IMR-90 (cell line): ENCODE measurements at regions not wholly inside any gene's neighbourhood (a gene's known extent, or its start where the extent isn't known, plus 50 kb on each side); places are given as distances from the start of the nearest gene placed in this dataset.
A peak's percentile ranks its signal among the peaks of the same experiment; 100 is the strongest.

Experiments
- ATAC-seq: fragments of 200-7000 bp; cut with Tn5 transposase; 2 replicates; pipeline ENCODE4 v1.9.1; 2020; ENCODE audit warnings: low read depth, mild to moderate bottlenecking, moderate library complexity
- BruUV-seq: library from RNA; stranded (reverse); fragments of 400-500 nt; replicated peaks from 2 replicates; lab custom pipeline; 2021; lab: Mats Ljungman, UMichigan
- CTCF ChIA-PET: fragments of 300-600 bp; formaldehyde crosslinking; extraction: SDS; loops from one replicate; lab custom pipeline; 2021; ENCODE audit warnings: antibody characterized with exemption; lab: Yijun Ruan, JAX
- POLR2A ChIA-PET: fragments of 300-600 bp; sonication (Branson Sonifier 250); formaldehyde crosslinking; loops from one replicate; lab custom pipeline; 2022; ENCODE audit warnings: antibody characterized with exemption; ENCODE audit not compliant: unreplicated experiment; lab: Charles Lee
- DNase-seq: peaks from one replicate; pipeline ENCODE4 v3.0.0; 2013
- H2AFZ ChIP-seq: replicated peaks from 2 replicates; pipeline ENCODE3; 2013; ENCODE audit warnings: low read length, mild to moderate bottlenecking; ENCODE audit not compliant: poor library complexity
- H2AK5ac ChIP-seq: 2 replicates; pipeline ENCODE4 v1.6.1; 2013; ENCODE audit warnings: low read depth, low read length, inconsistent platforms
- H2AK9ac ChIP-seq: replicated peaks from 2 replicates; pipeline ENCODE3; 2013; ENCODE audit warnings: mild to moderate bottlenecking, low read depth, low read length, moderate library complexity; ENCODE audit not compliant: poor library complexity
- H2BK120ac ChIP-seq: 2 replicates; pipeline ENCODE4 v1.6.1; 2013; ENCODE audit warnings: low read depth, low read length, inconsistent platforms
- H2BK15ac ChIP-seq: 3 replicates; pipeline ENCODE4 v1.6.1; 2013; ENCODE audit warnings: low read depth, low read length, inconsistent platforms
- H2BK20ac ChIP-seq: 2 replicates; pipeline ENCODE4 v1.6.1; 2013; ENCODE audit warnings: low read depth, mild to moderate bottlenecking, inconsistent platforms, low read length, moderate library complexity
- H2BK5ac ChIP-seq: 2 replicates; pipeline ENCODE4 v1.6.1; 2013; ENCODE audit warnings: mild to moderate bottlenecking, low read depth, low read length, inconsistent platforms; ENCODE audit not compliant: poor library complexity, severe bottlenecking
- H3K14ac ChIP-seq: replicated peaks from 2 replicates; pipeline ENCODE4 v1.6.1; 2013; ENCODE audit warnings: low read depth, low read length, inconsistent platforms
- H3K18ac ChIP-seq: 2 replicates; pipeline ENCODE4 v1.6.1; 2013; ENCODE audit warnings: low read depth, low read length, control low read depth
- H3K23ac ChIP-seq: 2 replicates; pipeline ENCODE4 v1.6.1; 2013; ENCODE audit warnings: low read depth, low read length, inconsistent platforms
- H3K27ac ChIP-seq: 2 replicates; pipeline ENCODE4 v1.5.1; 2013; ENCODE audit warnings: mild to moderate bottlenecking, control low read depth, low read length; ENCODE audit not compliant: insufficient read depth
- H3K27me3 ChIP-seq: 2 replicates; pipeline ENCODE4 v1.6.1; 2013; ENCODE audit warnings: low read length; ENCODE audit not compliant: control insufficient read depth, insufficient read depth
- H3K36me3 ChIP-seq: 2 replicates; pipeline ENCODE4 v1.6.1; 2013; ENCODE audit warnings: low read length, mixed read lengths; ENCODE audit not compliant: control insufficient read depth, insufficient read depth
- H3K4ac ChIP-seq: 2 replicates; pipeline ENCODE4 v1.6.1; 2013; ENCODE audit warnings: low read depth, low read length, inconsistent platforms
- H3K4me1 ChIP-seq: 2 replicates; pipeline ENCODE4 v1.6.1; 2013; ENCODE audit warnings: low read length, mixed read lengths; ENCODE audit not compliant: control insufficient read depth, insufficient read depth
- H3K4me2 ChIP-seq: 2 replicates; pipeline ENCODE4 v1.6.1; 2013; ENCODE audit warnings: low read depth, mild to moderate bottlenecking, control low read depth, low read length, moderate library complexity
- H3K4me3 ChIP-seq: 2 replicates; pipeline ENCODE4 v1.5.1; 2013; ENCODE audit warnings: low read depth, mild to moderate bottlenecking, control low read depth, low read length, moderate library complexity; ENCODE audit not compliant: insufficient read depth
- H3K56ac ChIP-seq: 2 replicates; pipeline ENCODE4 v1.6.1; 2013; ENCODE audit warnings: low read length, inconsistent platforms; ENCODE audit not compliant: insufficient read depth; ENCODE audit errors: extremely low read depth
- H3K79me1 ChIP-seq, 2 experiments: 2 replicates each; pipeline ENCODE4 v1.6.1; 2013; ENCODE audit warnings: low read length in 2 of 2, inconsistent platforms in 1 of 2, low read depth in 1 of 2
- H3K9ac ChIP-seq: 2 replicates; pipeline ENCODE4 v1.6.1; 2013; ENCODE audit warnings: low read depth, low read length, control low read depth
- H3K9me1 ChIP-seq: 2 replicates; pipeline ENCODE4 v1.6.1; 2013; ENCODE audit warnings: low read length, inconsistent platforms; ENCODE audit not compliant: insufficient read depth
- H3K9me3 ChIP-seq: 2 replicates; pipeline ENCODE4 v1.6.1; 2013; ENCODE audit warnings: low read length; ENCODE audit not compliant: control insufficient read depth, insufficient read depth
- H4K20me1 ChIP-seq: 2 replicates; pipeline ENCODE4 v1.6.1; 2013; ENCODE audit warnings: low read length, inconsistent platforms; ENCODE audit not compliant: insufficient read depth
- H4K5ac ChIP-seq: 2 replicates; pipeline ENCODE4 v1.6.1; 2013; ENCODE audit warnings: mild to moderate bottlenecking, low read depth, low read length, control low read depth
- H4K8ac ChIP-seq, 2 experiments: 2 replicates each; pipeline ENCODE4 v1.6.1; 2013; ENCODE audit warnings: low read depth in 2 of 2, low read length in 2 of 2, control low read depth in 1 of 2, inconsistent platforms in 1 of 2
- H4K91ac ChIP-seq: 2 replicates; pipeline ENCODE4 v1.6.1; 2013; ENCODE audit warnings: low read depth, low read length, inconsistent platforms; ENCODE audit not compliant: insufficient read depth
- BHLHE40 ChIP-seq: fragments of 150-350 bp; IDR thresholded peaks from 2 replicates; pipeline ENCODE4 v1.6.1; 2016; ENCODE audit warnings: mild to moderate bottlenecking, low read depth, low read length
- CEBPB ChIP-seq: IDR thresholded peaks from 2 replicates; pipeline ENCODE4 v1.6.1; 2012; ENCODE audit warnings: low read depth, low read length, improper control_type of control experiment
- CHD1 ChIP-seq: IDR thresholded peaks from 2 replicates; pipeline ENCODE4 v1.6.1; 2012; ENCODE audit warnings: low read depth, low read length, improper control_type of control experiment
- CTCF ChIP-seq: conservative IDR thresholded peaks from 2 replicates; pipeline ENCODE4 v1.5.1; 2012; ENCODE audit warnings: mild to moderate bottlenecking, low read depth, low read length, improper control_type of control experiment
- ELK1 ChIP-seq: fragments of 150-350 bp; IDR thresholded peaks from 2 replicates; pipeline ENCODE4 v1.6.1; 2016; ENCODE audit warnings: low read depth, mild to moderate bottlenecking, low read length, moderate library complexity, borderline replicate concordance
- FOS ChIP-seq: fragments of 150-350 bp; IDR thresholded peaks from 2 replicates; pipeline ENCODE4 v1.6.1; 2016; ENCODE audit warnings: low read depth, low read length
- MAFK ChIP-seq: IDR thresholded peaks from 2 replicates; pipeline ENCODE4 v1.6.1; 2012; ENCODE audit warnings: low read depth, low read length, improper control_type of control experiment
- MAZ ChIP-seq: IDR thresholded peaks from 2 replicates; pipeline ENCODE4 v1.6.1; 2012; ENCODE audit warnings: low read depth, mild to moderate bottlenecking, low read length, improper control_type of control experiment, moderate library complexity, borderline replicate concordance
- MXI1 ChIP-seq: IDR thresholded peaks from 2 replicates; pipeline ENCODE4 v1.6.1; 2012; ENCODE audit warnings: low read depth, mild to moderate bottlenecking, low read length, moderate library complexity, borderline replicate concordance
- NFE2L2 ChIP-seq: fragments of 150-350 bp; IDR thresholded peaks from 2 replicates; pipeline ENCODE4 v1.6.1; 2016; ENCODE audit warnings: low read depth, mild to moderate bottlenecking, low read length
- POLR2A ChIP-seq: IDR thresholded peaks from 2 replicates; pipeline ENCODE4 v1.6.1; 2012; ENCODE audit warnings: mild to moderate bottlenecking, low read depth, low read length
- RAD21 ChIP-seq: IDR thresholded peaks from 2 replicates; pipeline ENCODE4 v1.6.1; 2012; ENCODE audit warnings: low read length, improper control_type of control experiment
- RCOR1 ChIP-seq: IDR thresholded peaks from 2 replicates; pipeline ENCODE4 v1.6.1; 2012; ENCODE audit warnings: mild to moderate bottlenecking, low read length, improper control_type of control experiment; ENCODE audit not compliant: insufficient replicate concordance
- RFX5 ChIP-seq: IDR thresholded peaks from 2 replicates; pipeline ENCODE4 v1.8.0; 2012; ENCODE audit warnings: low read depth, mild to moderate bottlenecking, low read length, moderate library complexity
- SMC3 ChIP-seq: fragments of 150-350 bp; IDR thresholded peaks from 2 replicates; pipeline ENCODE4 v1.6.1; 2016; ENCODE audit warnings: low read depth, mild to moderate bottlenecking, antibody characterized with exemption, low read length, moderate library complexity
- USF2 ChIP-seq: fragments of 150-350 bp; IDR thresholded peaks from 2 replicates; pipeline ENCODE4 v1.6.1; 2017; ENCODE audit warnings: mild to moderate bottlenecking, antibody characterized with exemption, low read length, low read depth
- WGBS, 2 experiments: methylation state at CpG; one replicate each; pipeline versions ENCODE4 v1.1.5 to v1.1.7; 2013; ENCODE audit warnings: missing lambda C conversion rate in 2 of 2; ENCODE audit not compliant: insufficient read length in 1 of 2; ENCODE audit errors: extremely low coverage in 2 of 2; 5-methylcytosine and 5-hydroxymethylcytosine counted together
- dilution Hi-C: fragments of 300-500 bp; cut with HindIII; formaldehyde crosslinking; loops from one replicate; pipeline ENCODE4 v1.14.3; 2018; ENCODE audit warnings: low sequenced_read_pairs; ENCODE audit not compliant: unreplicated experiment
- in situ Hi-C: fragments of 300-500 bp; cut with MboI; formaldehyde crosslinking; loops from 3 replicates; pipeline ENCODE4 v1.14.3; 2019; ENCODE audit warnings: low sequenced_read_pairs, inconsistent platforms, mixed read lengths
- intact Hi-C: fragments of 100-400 bp; cut with micrococcal nuclease; formaldehyde crosslinking; loops from 2 replicates; pipeline ENCODE4 v1.10.0; 2022

GRCh38 chr14:50052517-50052916, 63.9 kb downstream of the VCPKMT start:
- H3K27ac ChIP-seq = no peak overlapping the region
- 0 out of 2 replicates have a peak overlapping the region, but pooled peaks have one; percentile 16 for H2AK5ac ChIP-seq
- no peak overlapping the region for H3K14ac ChIP-seq
- 88% methylated on average over 6 of the region's 11 CpGs; no CpG with 5 or more reads in 1 of the 2 experiments for WGBS, 2 experiments
- H3K23ac ChIP-seq = no peak overlapping the region
- no peak overlapping the region for H3K56ac ChIP-seq
- no peaks in the 10 kb centered on the region for H3K4me1 ChIP-seq
- H2AK9ac ChIP-seq = peak overlapping the region; percentile 12
- H2BK5ac ChIP-seq = no peak overlapping the region
- no peak for DNase-seq
- CTCF ChIA-PET = no interaction called here
- peaks cover 4% of the 10 kb centered on the region; the same call in 1 of the 2 replicates for H3K9me1 ChIP-seq
- dilution Hi-C loops = no loop called here
- no peaks in the 10 kb centered on the region for H3K36me3 ChIP-seq
- no peaks in the 10 kb centered on the region for H3K9me3 ChIP-seq
- H3K9ac ChIP-seq = no peak overlapping the region
- no peak for ATAC-seq
- no peaks in the 10 kb centered on the region for H3K79me1 ChIP-seq
- no peaks in the 10 kb centered on the region for H3K27me3 ChIP-seq
- H2BK15ac ChIP-seq = no peak overlapping the region
- no peak overlapping the region for H2BK120ac ChIP-seq
- TF ChIP-seq RAD21 = no peak
- no peak for TF ChIP-seq CEBPB
- TF ChIP-seq CHD1 = no peak
- no peak for TF ChIP-seq RCOR1
- TF ChIP-seq FOS = no peak
- no peak for TF ChIP-seq BHLHE40
- no peak for TF ChIP-seq CTCF
- TF ChIP-seq SMC3 = no peak
- no peak for TF ChIP-seq MAZ
- TF ChIP-seq USF2 = no peak
- TF ChIP-seq MXI1 = no peak
- no peak for TF ChIP-seq RFX5
- no peak for TF ChIP-seq MAFK
- no peak for TF ChIP-seq NFE2L2
- no peak for TF ChIP-seq ELK1
- TF ChIP-seq POLR2A = no peak
- no peak overlapping the region for H3K18ac ChIP-seq
- in situ Hi-C loops = no loop called here
- no peak overlapping the region for H4K91ac ChIP-seq
- no peak overlapping the region for H2AFZ ChIP-seq
- intact Hi-C loops = no loop called here
- H4K5ac ChIP-seq = no peak overlapping the region
- H2BK20ac ChIP-seq = no peak overlapping the region
- BruUV-seq = no TSS peak
- no peak overlapping the region for H3K4me2 ChIP-seq
- H4K8ac ChIP-seq = no peak overlapping the region
- no peak overlapping the region for H3K4ac ChIP-seq
- POLR2A ChIA-PET = no interaction called here
- H3K4me3 ChIP-seq = no peak overlapping the region
- H4K20me1 ChIP-seq = no peaks in the 10 kb centered on the region
